ENCODE measurements at regions not wholly inside any gene's neighbourhood (a gene's known extent, or its start where the extent isn't known, plus 50 kb on each side); places are given as distances from the start of the nearest gene placed in this dataset.

DNA sequence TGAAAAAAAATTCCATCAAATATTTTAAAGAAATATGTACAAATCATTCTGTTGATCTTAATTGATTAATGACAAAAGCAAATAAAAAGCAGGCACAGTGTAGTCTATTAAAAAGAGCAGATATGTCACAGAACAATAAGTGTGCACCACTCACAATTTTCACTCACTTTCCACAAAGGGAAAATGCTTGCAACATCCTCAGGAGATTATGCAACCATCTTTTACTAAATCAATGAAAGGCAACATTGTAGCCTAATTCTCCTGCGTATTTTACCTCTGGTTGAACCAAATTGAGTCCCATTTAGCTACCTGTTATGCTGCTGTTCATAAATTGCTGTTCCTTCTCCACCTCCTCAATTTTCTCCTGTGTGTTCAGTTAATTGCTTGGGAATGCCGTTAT lies 1346.8 kb upstream of the PIK3C3 start:
- Histone ChIP-seq H3K27ac (ENCODE audit: low read length) (no peak overlapping the region), H3K9me3 (ENCODE audit: low read length) (no peaks in the 10 kb centered on the region), H3F3A (ENCODE audit: low read length, unreplicated experiment) (no peaks in the 10 kb centered on the region), H4K20me1 (ENCODE audit: low read length) (no peaks in the 10 kb centered on the region), H3K27me3 (ENCODE audit: low read length) (no peaks in the 10 kb centered on the region), H3K4me3 (ENCODE audit: low read length) (no peak overlapping the region), H3K4me2 (ENCODE audit: low read length) (no peak overlapping the region), H3K9ac (ENCODE audit: low read length) (no peak overlapping the region), H3K9me2 (replicated peaks; ENCODE audit: low read length) (no peaks in the 10 kb centered on the region), H3K36me3 (ENCODE audit: low read depth, low read length) (no peaks in the 10 kb centered on the region), H3K4me1 (ENCODE audit: insufficient read depth, low read length) (no peaks in the 10 kb centered on the region), H2AFZ (ENCODE audit: low read length) (no peak overlapping the region), H3K79me2 (ENCODE audit: low read length) (no peaks in the 10 kb centered on the region)
- no peak for ATAC-seq
- ChIA-PET POLR2A (ENCODE audit: unreplicated experiment) (no interaction called here), CTCF (no interaction called here)
- DNase-seq = no peak
- no peak for TF ChIP-seq EZH2phosphoT487 (IDR thresholded peaks at IDR 0.05; ENCODE audit: borderline replicate concordance, low read length)
- TF ChIP-seq EZH2 (IDR thresholded peaks at IDR 0.05; ENCODE audit: low read length, unreplicated experiment) = no peak
- TF ChIP-seq, protein P1, sequence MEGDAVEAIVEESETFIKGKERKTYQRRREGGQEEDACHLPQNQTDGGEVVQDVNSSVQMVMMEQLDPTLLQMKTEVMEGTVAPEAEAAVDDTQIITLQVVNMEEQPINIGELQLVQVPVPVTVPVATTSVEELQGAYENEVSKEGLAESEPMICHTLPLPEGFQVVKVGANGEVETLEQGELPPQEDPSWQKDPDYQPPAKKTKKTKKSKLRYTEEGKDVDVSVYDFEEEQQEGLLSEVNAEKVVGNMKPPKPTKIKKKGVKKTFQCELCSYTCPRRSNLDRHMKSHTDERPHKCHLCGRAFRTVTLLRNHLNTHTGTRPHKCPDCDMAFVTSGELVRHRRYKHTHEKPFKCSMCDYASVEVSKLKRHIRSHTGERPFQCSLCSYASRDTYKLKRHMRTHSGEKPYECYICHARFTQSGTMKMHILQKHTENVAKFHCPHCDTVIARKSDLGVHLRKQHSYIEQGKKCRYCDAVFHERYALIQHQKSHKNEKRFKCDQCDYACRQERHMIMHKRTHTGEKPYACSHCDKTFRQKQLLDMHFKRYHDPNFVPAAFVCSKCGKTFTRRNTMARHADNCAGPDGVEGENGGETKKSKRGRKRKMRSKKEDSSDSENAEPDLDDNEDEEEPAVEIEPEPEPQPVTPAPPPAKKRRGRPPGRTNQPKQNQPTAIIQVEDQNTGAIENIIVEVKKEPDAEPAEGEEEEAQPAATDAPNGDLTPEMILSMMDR (conservative IDR thresholded peaks at IDR 0.05; ENCODE audit: low read depth, low read length) = no peak
- no TSS peak for BruUV-seq (replicated peaks)
- intact Hi-C loops (cut with micrococcal nuclease) = no loop called here

DNA sequence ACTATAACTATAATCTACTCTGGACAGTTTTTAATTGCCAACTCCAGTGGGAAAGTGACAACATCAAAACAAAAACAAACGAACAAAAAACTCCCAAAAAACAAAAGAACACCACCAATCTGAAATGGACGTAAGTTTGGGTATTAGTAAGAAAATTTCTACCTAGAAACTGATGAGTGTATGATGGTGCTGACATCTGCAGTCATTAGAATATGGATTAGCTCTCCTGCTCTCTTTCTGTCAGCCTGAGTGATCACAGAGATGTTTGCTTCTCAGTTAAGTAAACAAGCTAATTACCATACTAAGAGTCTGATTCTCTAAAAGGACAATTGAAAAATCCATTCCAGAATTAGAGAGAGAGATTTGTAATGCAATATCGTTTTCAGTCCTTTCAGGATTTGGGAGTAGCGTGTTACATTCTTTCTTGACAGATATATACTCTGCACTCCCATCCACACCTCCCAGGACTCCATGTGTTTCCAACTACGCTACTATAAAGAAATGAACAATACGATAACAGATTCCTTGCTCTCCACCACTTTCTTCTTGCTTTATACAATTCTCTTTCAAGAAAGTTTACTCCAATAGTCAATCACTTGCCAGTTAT lies 1347.4 kb upstream of the PIK3C3 start:
- no peak for TF ChIP-seq EZH2phosphoT487 (IDR thresholded peaks at IDR 0.05; ENCODE audit: borderline replicate concordance, low read length)
- no peak for TF ChIP-seq EZH2 (IDR thresholded peaks at IDR 0.05; ENCODE audit: low read length, unreplicated experiment)
- TF ChIP-seq, protein P1 (conservative IDR thresholded peaks at IDR 0.05; ENCODE audit: low read depth, low read length) = no peak
- ATAC-seq (no peak), DNase-seq (no peak)
- ChIA-PET CTCF (no interaction called here), POLR2A (ENCODE audit: unreplicated experiment) (no interaction called here)
- Histone ChIP-seq H3K27ac (ENCODE audit: low read length) (no peak overlapping the region), H3K36me3 (ENCODE audit: low read depth, low read length) (no peaks in the 10 kb centered on the region), H3K4me3 (ENCODE audit: low read length) (no peak overlapping the region), H4K20me1 (ENCODE audit: low read length) (no peaks in the 10 kb centered on the region), H3K4me2 (ENCODE audit: low read length) (no peak overlapping the region), H3K9ac (ENCODE audit: low read length) (no peak overlapping the region), H3K27me3 (ENCODE audit: low read length) (no peaks in the 10 kb centered on the region), H3K9me2 (replicated peaks; ENCODE audit: low read length) (no peaks in the 10 kb centered on the region), H3K4me1 (ENCODE audit: insufficient read depth, low read length) (no peaks in the 10 kb centered on the region), H3K9me3 (ENCODE audit: low read length) (no peaks in the 10 kb centered on the region), H2AFZ (ENCODE audit: low read length) (no peak overlapping the region), H3K79me2 (ENCODE audit: low read length) (no peaks in the 10 kb centered on the region), H3F3A (ENCODE audit: low read length, unreplicated experiment) (no peaks in the 10 kb centered on the region)
- intact Hi-C loops (cut with micrococcal nuclease) = no loop called here
- BruUV-seq (replicated peaks) = no TSS peak

DNA sequence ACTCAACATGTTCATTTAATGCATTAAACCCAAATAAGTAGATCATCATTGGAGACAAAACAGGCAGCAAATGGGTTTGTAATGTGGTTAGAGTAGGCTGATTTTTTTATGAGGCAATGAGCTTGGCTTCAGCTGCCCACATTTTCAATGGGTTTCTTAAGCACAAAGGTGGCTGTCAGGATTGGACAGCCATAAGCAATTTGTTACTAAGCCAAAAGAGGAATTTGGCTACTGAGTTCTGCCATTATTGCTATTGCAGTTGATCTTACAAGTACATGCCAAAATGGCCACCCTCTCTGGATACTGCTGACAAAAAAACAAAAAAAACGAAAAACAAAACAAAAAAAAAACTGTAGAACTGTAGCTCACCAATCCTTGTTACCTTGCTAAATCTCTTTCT lies 1348.0 kb upstream of the PIK3C3 start:
- POLR2A ChIA-PET (ENCODE audit: unreplicated experiment) = no interaction called here

More for the DNA sequence above, 1348.0 kb upstream of the PIK3C3 start:
- Histone ChIP-seq H3K9ac (ENCODE audit: low read length) (no peak overlapping the region), H3K4me2 (ENCODE audit: low read length) (no peak overlapping the region), H3K27me3 (ENCODE audit: low read length) (no peaks in the 10 kb centered on the region), H3K9me2 (replicated peaks; ENCODE audit: low read length) (no peaks in the 10 kb centered on the region), H4K20me1 (ENCODE audit: low read length) (no peaks in the 10 kb centered on the region), H3K4me3 (ENCODE audit: low read length) (no peak overlapping the region), H3F3A (ENCODE audit: low read length, unreplicated experiment) (no peaks in the 10 kb centered on the region), H3K27ac (ENCODE audit: low read length) (no peak overlapping the region), H3K36me3 (ENCODE audit: low read depth, low read length) (no peaks in the 10 kb centered on the region), H3K79me2 (ENCODE audit: low read length) (no peaks in the 10 kb centered on the region), H2AFZ (ENCODE audit: low read length) (no peak overlapping the region), H3K4me1 (ENCODE audit: insufficient read depth, low read length) (no peaks in the 10 kb centered on the region), H3K9me3 (ENCODE audit: low read length) (no peaks in the 10 kb centered on the region)
- TF ChIP-seq, protein P1 (conservative IDR thresholded peaks at IDR 0.05; ENCODE audit: low read depth, low read length) = no peak
- TF ChIP-seq EZH2phosphoT487 (IDR thresholded peaks at IDR 0.05; ENCODE audit: borderline replicate concordance, low read length) (no peak), EZH2 (IDR thresholded peaks at IDR 0.05; ENCODE audit: low read length, unreplicated experiment) (no peak)
- intact Hi-C loops (cut with micrococcal nuclease) = no loop called here
- ATAC-seq (no peak), DNase-seq (no peak)
- no TSS peak for BruUV-seq (replicated peaks)
- CTCF ChIA-PET = no interaction called here
